Mucosa of descending colon (tissue), 3 donors: ENCODE measurements at regions not wholly inside any gene's neighbourhood (a gene's known extent, or its start where the extent isn't known, plus 50 kb on each side); places are given as distances from the start of the nearest gene placed in this dataset.

Source experiments
- ATAC-seq: fragments of 200-7000 bp; cut with Tn5 transposase; one replicate; pipeline ENCODE4 v1.9.1; 2020; ENCODE audit warnings: mild to moderate bottlenecking, moderate library complexity
- DNase-seq, 3 donors: peaks; one replicate each; pipeline ENCODE4 v3.0.0-alpha.2; 2020
- H3K36me3 ChIP-seq: fragments of 200-600 bp; one replicate; pipeline ENCODE4 v1.8.0; 2021; ENCODE audit warnings: low read depth, mild to moderate bottlenecking
- H3K4me1 ChIP-seq: fragments of 200-600 bp; one replicate; pipeline ENCODE4 v1.8.0; 2021; ENCODE audit warnings: low read depth, mild to moderate bottlenecking
- H3K4me3 ChIP-seq: fragments of 200-600 bp; one replicate; pipeline ENCODE4 v1.8.0; 2021; ENCODE audit warnings: mild to moderate bottlenecking
- H3K9me3 ChIP-seq: fragments of 200-600 bp; one replicate; pipeline ENCODE4 v1.8.0; 2021; ENCODE audit warnings: mild to moderate bottlenecking
- intact Hi-C, 2 donors: fragments of 100-400 bp; cut with DNase I in 1 of 2; cut with micrococcal nuclease in 1 of 2; formaldehyde crosslinking; loops; one replicate each; pipeline versions ENCODE4 v1.11.0 to v1.11.1; 2022; cut with DNase I, micrococcal nuclease
- TF ChIP-seq, protein P1 (sequence below): fragments of 200-600 bp; IDR thresholded peaks from one replicate; pipeline ENCODE4 v1.8.0; 2022; ENCODE audit warnings: antibody characterized with exemption, mild to moderate bottlenecking
- donor health status: DM: no; HTN: no; CAD: no; lungs with moderate emphysema.
- donor health status: DM: no; HTN: no; CAD: no.
- donor health status: DM: no; HTN: yes; CAD: no.

DNA sequence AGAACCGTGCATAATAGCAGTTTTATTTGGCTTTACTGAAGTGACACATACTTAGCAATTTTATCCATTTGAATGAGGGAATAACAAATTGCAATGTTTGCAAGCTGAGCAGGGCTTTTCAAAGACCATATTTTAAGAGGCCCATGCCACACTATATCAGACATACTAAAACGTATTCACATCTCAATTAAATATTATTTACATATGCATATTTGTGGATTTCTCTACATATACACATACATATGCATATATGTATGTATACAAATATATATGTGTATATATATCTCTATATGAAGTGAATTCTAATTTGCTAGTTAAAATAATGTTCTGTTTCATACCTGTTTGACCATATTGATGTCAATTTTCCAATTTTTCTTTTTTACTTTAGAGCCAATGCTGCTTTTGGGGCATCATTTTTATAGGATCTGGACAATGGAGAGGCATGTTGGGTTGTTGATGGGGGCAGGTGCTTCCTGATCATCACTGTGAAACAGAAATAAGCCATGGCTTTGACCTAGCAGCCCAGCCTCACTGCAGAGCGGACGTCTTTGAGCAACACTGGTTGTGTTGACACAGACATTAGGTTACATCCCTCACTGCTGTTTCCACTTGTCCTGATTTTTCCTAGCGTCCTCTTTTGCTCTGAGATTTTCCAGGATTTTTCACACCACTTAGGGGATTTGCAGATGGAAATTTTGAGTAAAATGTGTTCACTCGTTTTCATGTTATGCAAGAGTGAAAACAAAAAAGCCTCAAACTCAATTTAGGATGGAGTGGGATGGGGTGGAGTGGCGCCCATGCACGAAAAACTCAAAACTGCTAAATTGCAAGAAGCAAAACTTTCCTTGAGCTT is 56.9 kb downstream of the RDH14 start:
- Histone ChIP-seq H3K4me1 (no peaks in the 10 kb centered on the region), H3K4me3 (no peak overlapping the region), H3K36me3 (no peaks in the 10 kb centered on the region), H3K9me3 (no peaks in the 10 kb centered on the region)
- ATAC-seq (no peak), DNase-seq (no peak)
- intact Hi-C loops, result no loop called here
- TF ChIP-seq, protein P1, sequence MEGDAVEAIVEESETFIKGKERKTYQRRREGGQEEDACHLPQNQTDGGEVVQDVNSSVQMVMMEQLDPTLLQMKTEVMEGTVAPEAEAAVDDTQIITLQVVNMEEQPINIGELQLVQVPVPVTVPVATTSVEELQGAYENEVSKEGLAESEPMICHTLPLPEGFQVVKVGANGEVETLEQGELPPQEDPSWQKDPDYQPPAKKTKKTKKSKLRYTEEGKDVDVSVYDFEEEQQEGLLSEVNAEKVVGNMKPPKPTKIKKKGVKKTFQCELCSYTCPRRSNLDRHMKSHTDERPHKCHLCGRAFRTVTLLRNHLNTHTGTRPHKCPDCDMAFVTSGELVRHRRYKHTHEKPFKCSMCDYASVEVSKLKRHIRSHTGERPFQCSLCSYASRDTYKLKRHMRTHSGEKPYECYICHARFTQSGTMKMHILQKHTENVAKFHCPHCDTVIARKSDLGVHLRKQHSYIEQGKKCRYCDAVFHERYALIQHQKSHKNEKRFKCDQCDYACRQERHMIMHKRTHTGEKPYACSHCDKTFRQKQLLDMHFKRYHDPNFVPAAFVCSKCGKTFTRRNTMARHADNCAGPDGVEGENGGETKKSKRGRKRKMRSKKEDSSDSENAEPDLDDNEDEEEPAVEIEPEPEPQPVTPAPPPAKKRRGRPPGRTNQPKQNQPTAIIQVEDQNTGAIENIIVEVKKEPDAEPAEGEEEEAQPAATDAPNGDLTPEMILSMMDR, result no peak

DNA sequence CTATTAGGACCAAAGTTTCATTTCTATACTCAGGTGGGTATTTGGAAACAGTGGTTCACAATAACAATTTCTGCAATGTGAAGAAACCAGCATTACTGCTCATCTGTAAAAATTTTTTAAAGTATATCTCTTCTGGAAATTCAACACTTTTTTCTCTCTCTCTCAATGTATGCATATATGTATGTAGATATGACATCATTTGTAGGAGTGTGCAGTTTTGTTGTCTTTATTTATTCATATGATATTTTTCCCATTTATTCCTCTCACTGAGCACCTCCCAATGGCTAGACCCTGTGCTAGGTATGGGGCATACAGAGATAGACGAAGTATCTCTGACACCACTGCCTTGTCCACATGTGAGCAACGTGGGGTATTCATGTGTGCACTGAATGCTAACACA is 58.3 kb downstream of the RDH14 start:
- ATAC-seq, result no peak
- intact Hi-C loops, result no loop called here
- TF ChIP-seq, protein P1, result no peak

DNA sequence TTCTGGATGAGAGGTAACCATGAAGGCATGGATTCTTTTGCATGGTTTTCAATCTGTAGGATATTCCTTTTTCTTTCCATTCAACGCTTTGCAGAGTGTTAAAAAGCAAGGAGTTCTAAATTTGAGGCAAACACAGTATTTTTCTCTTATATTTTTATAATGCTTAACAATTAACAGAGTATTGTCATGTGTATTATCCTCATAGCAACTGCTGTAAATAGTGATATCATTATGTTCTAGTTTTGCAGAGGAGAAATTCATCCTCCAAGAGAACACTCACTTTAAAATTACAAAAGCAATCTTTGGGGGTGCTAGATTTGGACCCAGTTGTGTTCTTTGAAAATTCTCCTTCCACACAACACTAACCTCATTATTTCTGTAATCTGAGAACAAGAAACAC is 58.7 kb downstream of the RDH14 start:
- Histone ChIP-seq H3K4me1 (no peaks in the 10 kb centered on the region), H3K36me3 (no peaks in the 10 kb centered on the region), H3K9me3 (no peaks in the 10 kb centered on the region), H3K4me3 (no peak overlapping the region)
- intact Hi-C loops, result no loop called here
- ATAC-seq (no peak), DNase-seq (no peak)
- TF ChIP-seq, protein P1, result no peak

More for the DNA sequence above, 58.3 kb downstream of the RDH14 start:
- no peak for DNase-seq
- no peaks in the 10 kb centered on the region for H3K4me1 ChIP-seq
- no peak overlapping the region for H3K4me3 ChIP-seq
- H3K36me3 ChIP-seq, result no peaks in the 10 kb centered on the region
- H3K9me3 ChIP-seq, result no peaks in the 10 kb centered on the region

DNA sequence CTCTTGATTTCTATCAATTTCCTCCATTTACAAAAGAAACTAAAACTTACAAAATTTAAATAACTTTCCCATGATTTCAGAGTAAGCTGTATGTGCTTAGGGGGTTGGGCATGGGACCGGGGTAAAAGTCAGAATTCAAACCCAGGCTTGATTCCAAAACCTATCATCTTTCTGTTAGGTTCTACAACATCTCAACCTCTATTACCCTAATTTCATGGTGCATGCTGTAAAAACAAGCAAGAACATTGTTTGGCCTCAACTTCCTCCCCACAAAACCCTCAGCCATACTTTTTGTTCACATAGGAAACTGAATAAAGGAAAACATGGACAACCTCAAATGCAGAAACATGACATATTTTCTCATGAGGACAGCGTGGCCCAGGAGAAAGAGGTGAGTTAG is 59.3 kb downstream of the RDH14 start:
- intact Hi-C loops, result no loop called here
- ATAC-seq, result no peak

DNA sequence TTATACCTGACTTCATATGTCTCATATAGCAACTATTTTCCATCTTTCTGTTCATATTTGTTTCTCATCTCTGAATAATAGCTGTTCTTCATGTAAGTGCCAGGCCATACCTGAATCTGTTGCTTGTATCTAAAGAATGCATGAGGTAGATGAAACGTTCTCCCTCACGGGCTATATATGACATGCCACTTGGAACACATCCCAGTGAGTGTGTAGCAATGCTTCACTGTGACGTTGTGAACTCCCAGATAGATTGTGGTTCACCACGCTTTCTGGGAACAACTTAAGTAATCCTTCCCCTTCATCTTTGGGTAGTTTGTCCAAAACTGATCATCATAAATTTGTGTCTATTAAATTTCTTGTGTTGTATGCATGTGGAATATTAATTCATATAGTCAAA is 60.1 kb downstream of the RDH14 start:
- no peak overlapping the region for H3K4me3 ChIP-seq
- intact Hi-C loops, result no loop called here
- TF ChIP-seq, protein P1, result no peak
- DNase-seq (no peak), ATAC-seq (no peak)
- H3K36me3 ChIP-seq, result no peaks in the 10 kb centered on the region
- H3K4me1 ChIP-seq, result no peaks in the 10 kb centered on the region
- H3K9me3 ChIP-seq, result no peaks in the 10 kb centered on the region

More for the DNA sequence above, 59.3 kb downstream of the RDH14 start:
- Histone ChIP-seq H3K9me3 (no peaks in the 10 kb centered on the region), H3K4me3 (no peak overlapping the region), H3K4me1 (no peaks in the 10 kb centered on the region), H3K36me3 (no peaks in the 10 kb centered on the region)
- no peak for DNase-seq
- TF ChIP-seq, protein P1, result no peak
